COR-L47 (cell line): ENCODE measurements at regions not wholly inside any gene's neighbourhood (a gene's known extent, or its start where the extent isn't known, plus 50 kb on each side); places are given as distances from the start of the nearest gene placed in this dataset.
"Not testable (repeated sequence)": the region's sequence is repeated elsewhere in the genome, so short reads cannot be mapped to it uniquely, and the experiment has no call there.

Source experiments
- DNase-seq: peaks from one replicate; lab custom pipeline; 2025; lab: John Stamatoyannopoulos, UW

DNA sequence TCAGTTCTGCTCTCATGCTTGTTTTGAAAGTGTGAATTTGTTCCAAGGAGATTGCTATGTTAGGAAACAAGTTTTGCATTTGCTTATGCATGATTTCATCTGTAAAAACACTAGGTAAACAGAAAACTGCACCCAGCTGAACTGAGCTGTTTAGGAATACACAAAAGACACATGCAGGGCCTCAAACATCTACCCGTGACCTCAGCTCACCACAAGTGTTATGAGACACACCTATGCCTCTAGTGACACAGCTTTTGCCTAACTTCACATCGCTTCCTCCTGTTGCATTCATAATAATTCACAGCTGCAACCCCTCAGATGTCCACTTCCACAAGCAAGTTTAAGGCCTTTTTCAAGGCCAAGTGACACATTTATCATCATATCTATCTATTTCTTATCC lies 98.0 kb upstream of the SLC24A3 start:
- peak; percentile 59 for DNase-seq

- DNase-seq: no peak
Measured at GRCh38 chr20:19115581-19115980, 96.9 kb upstream of the SLC24A3 start.

DNA sequence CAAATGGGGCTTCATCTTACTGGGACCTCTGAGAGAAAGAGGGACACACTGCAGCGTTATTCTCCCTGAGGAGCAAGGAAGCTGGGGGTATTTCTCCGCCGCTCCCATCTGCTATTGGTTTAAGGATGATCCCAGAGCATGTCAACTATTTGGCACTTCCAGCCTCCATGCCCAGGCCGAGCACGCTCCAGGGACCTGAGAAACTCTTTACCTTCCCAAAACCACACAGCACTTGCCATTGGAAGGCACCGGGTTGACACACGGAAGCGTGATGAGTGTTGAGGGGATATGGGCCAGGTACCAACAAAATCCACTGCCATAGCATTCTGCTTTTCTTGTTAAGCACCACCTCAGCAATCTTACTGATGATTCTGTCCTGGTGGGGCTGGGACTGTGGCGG lies 92.4 kb upstream of the SLC24A3 start:
- DNase-seq: no peak

- DNase-seq: no peak
Measured at GRCh38 chr20:19120569-19120968, 91.9 kb upstream of the SLC24A3 start.

DNA sequence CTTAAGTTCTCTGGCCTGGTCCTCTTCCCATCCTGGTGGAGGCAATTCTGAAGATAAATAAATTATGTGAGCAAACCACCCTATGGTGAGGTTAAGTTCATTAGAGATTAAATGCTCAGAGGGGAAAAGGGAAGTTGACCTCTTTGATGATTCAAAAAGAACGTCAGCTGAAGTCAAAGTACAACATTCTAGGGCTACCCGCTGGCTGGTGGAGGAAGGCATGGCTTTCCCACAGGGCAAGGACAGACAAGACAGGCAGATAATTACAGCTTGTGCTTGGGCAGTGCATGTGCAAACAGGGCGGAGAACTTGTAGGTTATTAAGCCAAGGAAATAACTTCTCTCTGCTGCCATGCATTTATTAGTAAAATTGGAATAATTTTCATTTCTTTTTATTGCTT lies 91.0 kb upstream of the SLC24A3 start:
- no peak for DNase-seq

- DNase-seq: no peak
Measured at GRCh38 chr20:19121916-19122315, 90.5 kb upstream of the SLC24A3 start.

DNA sequence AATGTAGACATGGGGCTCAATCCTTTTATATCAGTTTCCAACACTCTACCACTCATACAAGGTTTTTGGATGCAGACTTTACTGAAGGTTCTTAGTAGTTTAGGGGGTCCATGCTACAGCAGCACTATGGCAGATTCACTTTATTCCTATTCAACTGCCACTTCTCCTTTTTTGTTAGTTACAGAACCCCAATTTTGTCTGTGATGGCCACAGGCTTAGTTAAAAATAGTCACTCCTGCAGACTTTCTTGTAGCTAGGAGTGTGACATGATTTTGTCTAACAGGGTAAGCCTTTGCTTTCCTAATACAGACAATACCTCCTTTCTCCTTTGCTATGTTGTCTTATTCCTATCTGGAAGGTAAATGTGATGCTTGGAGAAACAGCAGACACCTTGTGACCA lies 90.0 kb upstream of the SLC24A3 start:
- DNase-seq: no peak

DNA sequence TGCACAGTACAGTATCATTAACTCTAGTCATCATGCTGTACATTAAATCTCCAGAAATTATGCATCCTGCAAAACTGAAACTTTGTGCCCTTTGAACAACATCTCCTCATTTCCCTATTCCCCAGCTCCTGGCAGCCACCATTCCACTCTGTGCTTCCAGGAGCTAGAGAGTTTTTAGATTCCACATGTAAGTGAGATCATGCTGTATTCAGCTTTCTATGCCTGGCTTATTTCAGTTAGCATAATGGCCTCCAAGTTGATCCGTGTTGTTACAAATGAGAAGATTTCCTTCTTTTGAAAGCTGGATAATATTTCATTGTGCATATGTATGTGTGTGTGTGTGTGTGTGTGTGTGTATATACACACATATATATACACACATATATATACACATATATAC lies 86.9 kb upstream of the SLC24A3 start:
- no peak for DNase-seq

DNA sequence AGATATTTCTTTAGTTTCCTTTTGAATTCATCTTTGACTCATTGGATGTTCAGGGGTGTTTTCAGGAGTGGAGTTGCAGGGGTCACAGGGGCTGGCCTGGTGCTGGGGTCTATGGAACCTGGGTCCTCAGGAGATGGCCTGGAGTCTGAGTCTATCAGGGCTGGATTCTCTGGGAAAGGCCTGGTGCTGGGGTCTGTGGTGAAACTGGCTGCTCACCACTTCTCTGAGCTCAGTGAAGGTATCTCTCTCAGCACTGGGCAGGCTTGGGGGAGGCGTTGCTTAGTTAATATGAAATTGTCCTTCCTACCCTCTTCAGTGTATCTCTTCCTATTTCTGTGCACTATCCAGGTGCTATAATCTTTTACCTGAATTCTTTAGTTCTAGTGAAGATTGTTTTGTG lies 83.1 kb upstream of the SLC24A3 start:
- DNase-seq: no peak

DNA sequence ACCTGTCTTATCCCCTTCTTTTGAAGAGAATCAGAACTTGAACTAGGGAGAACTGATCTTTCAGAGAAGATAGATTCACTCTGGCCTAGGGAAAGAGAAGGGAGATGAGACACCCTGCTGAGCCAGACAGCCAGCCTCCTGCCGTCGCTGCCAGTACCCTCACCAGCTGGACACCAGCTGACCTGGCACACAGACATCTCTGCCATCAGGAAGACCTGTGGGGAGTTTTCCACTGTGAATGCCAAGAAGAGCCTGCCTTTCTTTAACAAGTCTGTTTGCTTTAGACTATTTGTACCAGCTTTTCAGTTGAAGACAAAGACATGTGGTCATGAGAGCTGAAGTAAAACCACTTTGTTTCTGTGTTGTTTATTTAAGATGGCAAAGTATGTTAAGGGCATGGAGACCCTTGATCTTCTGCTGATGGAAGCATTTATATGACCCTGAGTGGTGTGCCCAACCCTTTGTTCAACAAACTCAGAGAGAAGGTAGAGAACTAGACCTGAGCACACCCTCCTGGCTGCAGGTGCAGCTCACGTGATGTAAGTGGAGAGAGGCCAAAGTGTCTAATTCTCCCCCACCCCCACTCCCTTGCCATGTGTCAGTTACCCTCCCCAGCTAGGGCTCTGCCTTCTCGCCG lies 82.3 kb upstream of the SLC24A3 start:
- peak; percentile 88 for DNase-seq

DNA sequence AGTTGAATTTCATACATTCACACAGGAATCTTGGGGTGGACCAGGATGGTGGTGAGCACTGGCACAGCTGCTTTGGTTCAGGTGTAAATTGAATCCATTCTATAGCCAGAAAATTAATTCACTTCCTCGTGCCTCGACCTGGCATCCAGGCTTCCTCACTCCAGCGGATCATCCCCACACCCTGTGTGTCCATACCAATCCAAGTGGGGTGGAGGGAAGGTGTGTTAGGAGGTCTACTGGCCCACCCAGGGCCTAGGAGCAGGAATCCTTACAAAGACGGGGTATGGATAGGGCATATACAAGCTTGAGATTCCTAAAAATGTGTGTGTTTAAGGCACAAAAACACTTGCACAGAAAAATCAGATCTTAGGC lies 81.8 kb upstream of the SLC24A3 start:
- DNase-seq: no peak

DNA sequence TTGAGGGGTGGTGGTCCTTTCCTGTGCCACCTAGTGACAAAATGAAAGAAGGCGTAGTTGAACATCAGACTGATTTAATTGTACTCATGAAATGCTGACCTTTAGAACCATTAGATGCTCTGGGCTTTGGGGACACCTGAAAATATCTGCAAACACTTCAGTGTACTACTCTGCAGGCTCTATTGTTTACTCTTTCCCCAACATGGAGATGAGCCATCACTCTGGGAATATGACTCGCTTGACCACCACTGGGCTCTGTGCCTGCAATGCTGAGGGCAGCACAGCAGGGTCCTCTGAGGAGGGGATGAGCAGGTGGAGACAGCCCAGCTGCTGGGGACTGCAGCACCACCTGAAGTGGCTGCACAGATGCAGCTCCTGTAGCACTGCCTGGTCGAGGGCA lies 74.8 kb upstream of the SLC24A3 start:
- peak; percentile 89 for DNase-seq

DNA sequence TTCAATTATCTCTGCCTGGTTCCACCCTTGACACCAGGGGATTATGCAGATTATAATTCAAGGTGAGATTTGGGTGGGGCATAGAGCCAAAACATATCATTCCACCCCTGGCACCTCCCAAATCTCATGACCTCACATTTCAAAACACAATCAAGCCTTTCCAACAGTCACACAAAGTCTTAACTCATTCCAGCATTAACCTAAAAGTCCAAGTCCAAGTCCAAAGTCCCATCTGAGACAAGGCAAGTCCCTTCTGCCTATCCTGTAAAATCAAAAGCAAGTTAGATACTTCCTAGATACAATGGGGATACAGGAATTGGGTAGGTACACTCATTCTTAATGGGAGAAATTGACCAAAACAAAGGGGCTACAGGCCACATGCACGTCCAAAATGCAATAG lies 73.7 kb upstream of the SLC24A3 start:
- no peak for DNase-seq

DNA sequence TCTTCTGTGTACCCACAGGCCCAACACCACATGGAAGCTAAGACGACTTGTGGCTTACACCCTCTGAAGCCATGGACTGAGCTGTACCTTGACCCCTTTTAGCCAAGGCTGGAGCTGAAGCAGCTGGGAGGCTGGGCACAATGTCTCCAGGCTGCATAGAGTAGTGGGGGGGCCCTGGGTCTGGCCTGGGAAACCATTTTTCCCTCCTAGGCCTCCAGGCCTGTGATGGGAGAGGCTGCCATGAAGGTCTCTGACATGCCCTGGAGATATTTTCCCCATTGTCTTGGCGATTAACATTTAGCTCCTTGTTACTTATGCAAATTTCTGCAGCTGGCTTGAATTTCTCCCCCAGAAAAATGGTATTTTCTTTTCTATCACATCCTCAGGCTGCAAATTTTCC lies 72.9 kb upstream of the SLC24A3 start:
- DNase-seq: not testable (repeated sequence)

GRCh38 chr20:19141998-19142397 lies 70.4 kb upstream of the SLC24A3 start:
- DNase-seq: no peak

DNA sequence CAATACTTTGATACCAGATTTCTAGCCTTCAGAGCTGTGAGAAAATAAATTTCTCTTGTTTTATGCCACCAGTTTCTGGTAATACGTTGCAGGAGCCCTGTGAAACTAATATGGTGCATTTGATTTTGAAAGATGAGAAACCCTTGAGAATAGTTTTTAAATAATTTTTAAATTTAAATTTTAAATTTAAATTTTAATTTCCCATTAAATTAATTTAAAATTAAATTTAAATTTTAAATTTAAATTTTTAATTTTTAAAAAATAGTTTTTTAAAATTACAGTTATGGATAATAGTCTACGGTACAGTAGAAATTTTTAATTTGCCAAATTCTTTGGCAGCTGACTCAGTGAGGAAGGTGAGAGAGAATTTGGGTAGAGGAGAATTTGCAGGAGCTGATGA lies 68.6 kb upstream of the SLC24A3 start:
- no peak for DNase-seq

GRCh38 chr20:19161336-19161735 lies 51.1 kb upstream of the SLC24A3 start:
- DNase-seq: no peak
